WTC11 (cell line): ENCODE measurements at regions not wholly inside any gene's neighbourhood (a gene's known extent, or its start where the extent isn't known, plus 50 kb on each side); places are given as distances from the start of the nearest gene placed in this dataset.

Experiments used
- ATAC-seq: fragments of 200-7000 bp; cut with Tn5 transposase; 2 replicates; pipeline ENCODE4 v1.10.0; 2021; ENCODE audit warnings: mild to moderate bottlenecking, moderate library complexity
- CTCF ChIA-PET: fragments of 300-600 bp; sonication (Branson Sonifier 250); formaldehyde crosslinking; loops from one replicate; lab custom pipeline; 2021; ENCODE audit warnings: antibody characterized with exemption; lab: Charles Lee
- POLR2A ChIA-PET: fragments of 350-600 bp; sonication (Branson Sonifier 250); formaldehyde crosslinking; loops from one replicate; lab custom pipeline; 2021; ENCODE audit warnings: antibody characterized with exemption; lab: Charles Lee
- DNase-seq: peaks from one replicate; pipeline ENCODE4 v3.0.0; 2021; ENCODE audit warnings: low spot score
- H3K27ac Mint-ChIP-seq: 2 replicates; pipeline ENCODE4 v1.8.0; 2021; ENCODE audit warnings: mixed read lengths
- H3K27me3 Mint-ChIP-seq: 2 replicates; pipeline ENCODE4 v1.8.0; 2021; ENCODE audit warnings: low read depth, mild to moderate bottlenecking, moderate library complexity, mixed read lengths
- H3K36me3 Mint-ChIP-seq: 2 replicates; pipeline ENCODE4 v1.8.0; 2021; ENCODE audit warnings: mixed read lengths
- H3K4me1 Mint-ChIP-seq: 2 replicates; pipeline ENCODE4 v1.8.0; 2022; ENCODE audit warnings: mixed read lengths
- H3K4me3 Mint-ChIP-seq: 2 replicates; pipeline ENCODE4 v1.8.0; 2021; ENCODE audit warnings: mild to moderate bottlenecking, moderate library complexity, mixed read lengths
- H3K9me3 Mint-ChIP-seq: 2 replicates; pipeline ENCODE4 v1.8.0; 2021; ENCODE audit warnings: mixed read lengths
- AR ChIP-seq: fragments of 250-450 bp; sonication (Bioruptor Pico); IDR thresholded peaks from 2 replicates; pipeline ENCODE4 v1.9.0; 2021; ENCODE audit warnings: mild to moderate bottlenecking
- CDX4 ChIP-seq: fragments of 250-450 bp; sonication (Bioruptor Pico); IDR thresholded peaks from 2 replicates; pipeline ENCODE4 v1.9.0; 2021; ENCODE audit warnings: moderate library complexity, mild to moderate bottlenecking, inconsistent platforms, borderline replicate concordance
- CTCF ChIP-seq: fragments of 200-600 bp; IDR thresholded peaks from 2 replicates; pipeline ENCODE4 v1.8.0; 2022; ENCODE audit warnings: antibody characterized with exemption
- FOXP1 ChIP-seq: sonication (generic); formaldehyde crosslinking; IDR thresholded peaks from 2 replicates; pipeline ENCODE4 v1.8.0; 2022; ENCODE audit warnings: missing genetic modification reagents, mild to moderate bottlenecking, moderate library complexity, borderline replicate concordance
- GTF2I ChIP-seq: fragments of 250-450 bp; sonication (Bioruptor Pico); conservative IDR thresholded peaks from 2 replicates; pipeline ENCODE4 v1.4.0; 2021; ENCODE audit warnings: mild to moderate bottlenecking
- HMGA2 ChIP-seq: fragments of 250-450 bp; sonication (Bioruptor Pico); IDR thresholded peaks from 2 replicates; pipeline ENCODE4 v1.4.0; 2021; ENCODE audit warnings: mild to moderate bottlenecking, moderate library complexity
- IRF1 ChIP-seq: sonication (generic); formaldehyde crosslinking; IDR thresholded peaks from 2 replicates; pipeline ENCODE4 v1.8.0; 2023; ENCODE audit warnings: missing genetic modification reagents
- RELA ChIP-seq: sonication (generic); formaldehyde crosslinking; IDR thresholded peaks from 2 replicates; pipeline ENCODE4 v1.8.1; 2022; ENCODE audit warnings: missing genetic modification reagents, mild to moderate bottlenecking, borderline replicate concordance
- SMAD4 ChIP-seq: sonication (generic); formaldehyde crosslinking; IDR thresholded peaks from 2 replicates; pipeline ENCODE4 v1.8.0; 2022; ENCODE audit warnings: mild to moderate bottlenecking, missing genetic modification reagents
- USF2 ChIP-seq: sonication (generic); formaldehyde crosslinking; IDR thresholded peaks from 2 replicates; pipeline ENCODE4 v1.8.1; 2023; ENCODE audit warnings: mild to moderate bottlenecking, missing genetic modification reagents, moderate library complexity

GRCh38 chrX:16386126-16386525 lies 218.8 kb downstream of the MAGEB17 start:
- Mint-ChIP-seq H3K27me3 (no peaks in the 10 kb centered on the region; the same call in 1 of the 2 replicates), H3K4me3 (no peak overlapping the region), H3K27ac (no peak overlapping the region), H3K9me3 (peaks cover 10% of the 10 kb centered on the region), H3K36me3 (peaks cover 7% of the 10 kb centered on the region; the same call in 1 of the 2 replicates), H3K4me1 (peaks cover 33% of the 10 kb centered on the region)
- no peak for TF ChIP-seq IRF1 (CRISPR knock-in tag)
- no peak for TF ChIP-seq CTCF
- TF ChIP-seq RELA (CRISPR knock-in tag), result no peak
- TF ChIP-seq AR (CRISPR knock-in tag), result no peak
- no peak for TF ChIP-seq GTF2I (CRISPR knock-in tag)
- no peak for TF ChIP-seq CDX4 (CRISPR knock-in tag)
- TF ChIP-seq USF2 (CRISPR knock-in tag), result no peak
- no peak for ATAC-seq
- ChIA-PET POLR2A (no interaction called here), CTCF (no interaction called here)
- no peak for DNase-seq

GRCh38 chrX:16392597-16392996 lies 225.3 kb downstream of the MAGEB17 start:
- Mint-ChIP-seq H3K27me3 (no peaks in the 10 kb centered on the region), H3K36me3 (peaks cover 7% of the 10 kb centered on the region; the same call in 1 of the 2 replicates), H3K4me3 (no peak overlapping the region), H3K9me3 (peaks cover 13% of the 10 kb centered on the region), H3K27ac (no peak overlapping the region), H3K4me1 (peaks cover 20% of the 10 kb centered on the region)
- ChIA-PET CTCF (no interaction called here), POLR2A (no interaction called here)
- TF ChIP-seq FOXP1 (no peak), HMGA2 (CRISPR knock-in tag) (peak; percentile 93)
- no peak for DNase-seq
- ATAC-seq, result no peak

- H3K4me3 Mint-ChIP-seq, result no peak overlapping the region
- no peak overlapping the region for H3K27ac Mint-ChIP-seq
- no peaks in the 10 kb centered on the region for H3K27me3 Mint-ChIP-seq
- ATAC-seq, result no peak
- no peak for DNase-seq
- peaks cover 13% of the 10 kb centered on the region for H3K9me3 Mint-ChIP-seq
- CTCF ChIA-PET, result no interaction called here
- POLR2A ChIA-PET, result no interaction called here
- H3K36me3 Mint-ChIP-seq, result peaks cover 7% of the 10 kb centered on the region; the same call in 1 of the 2 replicates
- TF ChIP-seq CTCF (no peak), SMAD4 (CRISPR knock-in tag) (no peak)
- TF ChIP-seq, all 79 proteins: peak for 0
- peaks cover 9% of the 10 kb centered on the region for H3K4me1 Mint-ChIP-seq
Measured at GRCh38 chrX:16394290-16394689, 227.0 kb downstream of the MAGEB17 start.
